Fibroblast of villous mesenchyme (primary cell): ENCODE measurements at regions not wholly inside any gene's neighbourhood (a gene's known extent, or its start where the extent isn't known, plus 50 kb on each side); places are given as distances from the start of the nearest gene placed in this dataset.

Experiments
- DNase-seq: peaks from one replicate; pipeline ENCODE4 v3.0.0-alpha.2; 2010; ENCODE audit warnings: low read depth
- H3K4me3 ChIP-seq: 2 replicates; pipeline ENCODE4 v1.5.1; 2011; ENCODE audit warnings: low read depth, mild to moderate bottlenecking, low read length
- TF ChIP-seq, protein P1 (sequence below): IDR thresholded peaks from 2 replicates; pipeline ENCODE4 v1.5.1; 2012; ENCODE audit warnings: low read depth, mild to moderate bottlenecking, low read length; ENCODE audit not compliant: insufficient read depth

- H3K4me3 ChIP-seq, result no peak overlapping the region
- no peak for DNase-seq
- TF ChIP-seq, protein P1, sequence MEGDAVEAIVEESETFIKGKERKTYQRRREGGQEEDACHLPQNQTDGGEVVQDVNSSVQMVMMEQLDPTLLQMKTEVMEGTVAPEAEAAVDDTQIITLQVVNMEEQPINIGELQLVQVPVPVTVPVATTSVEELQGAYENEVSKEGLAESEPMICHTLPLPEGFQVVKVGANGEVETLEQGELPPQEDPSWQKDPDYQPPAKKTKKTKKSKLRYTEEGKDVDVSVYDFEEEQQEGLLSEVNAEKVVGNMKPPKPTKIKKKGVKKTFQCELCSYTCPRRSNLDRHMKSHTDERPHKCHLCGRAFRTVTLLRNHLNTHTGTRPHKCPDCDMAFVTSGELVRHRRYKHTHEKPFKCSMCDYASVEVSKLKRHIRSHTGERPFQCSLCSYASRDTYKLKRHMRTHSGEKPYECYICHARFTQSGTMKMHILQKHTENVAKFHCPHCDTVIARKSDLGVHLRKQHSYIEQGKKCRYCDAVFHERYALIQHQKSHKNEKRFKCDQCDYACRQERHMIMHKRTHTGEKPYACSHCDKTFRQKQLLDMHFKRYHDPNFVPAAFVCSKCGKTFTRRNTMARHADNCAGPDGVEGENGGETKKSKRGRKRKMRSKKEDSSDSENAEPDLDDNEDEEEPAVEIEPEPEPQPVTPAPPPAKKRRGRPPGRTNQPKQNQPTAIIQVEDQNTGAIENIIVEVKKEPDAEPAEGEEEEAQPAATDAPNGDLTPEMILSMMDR, result no peak
Measured at GRCh38 chr15:46855388-46855787, 861.9 kb upstream of the SEMA6D start.

DNA sequence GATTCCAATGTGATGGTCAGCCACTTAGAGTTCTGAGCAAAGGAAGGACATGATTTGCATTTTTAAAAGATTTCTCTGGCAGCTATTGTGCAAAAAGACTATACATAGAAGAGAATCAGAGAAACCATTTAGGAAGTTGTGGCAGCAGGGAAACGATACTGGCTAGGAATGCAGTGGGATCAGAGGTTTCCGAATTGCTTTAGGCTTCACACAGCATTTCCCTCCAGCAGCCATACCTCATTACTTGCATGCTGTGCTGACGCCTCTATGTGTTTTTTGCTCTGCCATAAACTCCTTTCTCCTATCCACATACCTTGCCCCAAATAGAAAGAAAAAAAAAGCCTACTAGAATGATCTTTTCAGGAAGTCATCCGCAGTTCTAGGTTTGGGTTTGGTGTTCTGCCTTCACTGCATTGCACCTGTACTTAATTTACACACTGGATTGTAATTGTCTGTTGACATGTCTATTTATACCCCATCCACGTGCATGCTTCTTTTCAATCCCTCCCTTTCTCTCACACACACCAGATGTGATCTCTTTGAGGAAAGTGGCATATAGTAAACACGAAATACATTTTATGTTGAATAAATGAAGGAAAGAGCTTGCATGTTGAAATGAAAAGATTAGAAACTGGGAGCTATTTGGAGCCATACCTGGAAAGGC lies 860.3 kb upstream of the SEMA6D start:
- TF ChIP-seq, protein P1, result no peak
- H3K4me3 ChIP-seq, result no peak overlapping the region
- DNase-seq, result no peak

GRCh38 chr15:46858150-46858549 lies 859.2 kb upstream of the SEMA6D start:
- H3K4me3 ChIP-seq, result no peak overlapping the region
- DNase-seq, result no peak
- TF ChIP-seq, protein P1, result no peak

DNA sequence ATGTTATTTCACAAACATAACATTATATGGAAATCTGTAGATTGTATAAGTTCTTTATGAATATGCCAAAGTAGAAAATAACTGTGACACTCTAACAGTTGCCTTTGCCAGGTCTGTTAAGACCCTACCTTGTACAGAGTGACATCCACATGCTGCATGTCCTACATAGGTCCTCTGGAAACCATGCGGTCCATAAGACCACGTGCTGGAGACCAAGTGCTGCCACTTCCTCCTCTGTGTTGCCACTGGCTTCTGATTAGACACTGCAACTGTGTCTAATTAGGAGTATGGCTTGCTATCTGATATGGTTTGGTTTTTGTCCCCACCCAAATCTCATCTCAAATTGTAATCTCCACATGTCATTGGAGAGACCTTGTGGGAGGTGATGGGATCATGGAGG lies 855.5 kb upstream of the SEMA6D start:
- DNase-seq, result no peak
- no peak overlapping the region for H3K4me3 ChIP-seq
- TF ChIP-seq, protein P1, result no peak

GRCh38 chr15:46865155-46865554 lies 852.1 kb upstream of the SEMA6D start:
- DNase-seq, result no peak
- H3K4me3 ChIP-seq, result no peak overlapping the region
- TF ChIP-seq, protein P1, result no peak

GRCh38 chr15:46872286-46872980 lies 844.9 kb upstream of the SEMA6D start:
- TF ChIP-seq, protein P1, result no peak
- no peak overlapping the region for H3K4me3 ChIP-seq
- no peak for DNase-seq
